Tibial artery (tissue), 4 donors: ENCODE measurements at regions not wholly inside any gene's neighbourhood (a gene's known extent, or its start where the extent isn't known, plus 50 kb on each side); places are given as distances from the start of the nearest gene placed in this dataset.

Experiments used
- DNase-seq, 2 donors: peaks; one replicate each; pipeline ENCODE4 v3.0.0-alpha.2; 2019
- H3K27ac ChIP-seq, 2 donors: fragments of 200-600 bp; sonication (generic) in 1 of 2; 1 replicate in 1 of 2; 2 replicates in 1 of 2; pipeline ENCODE4 v1.5.1; 2018 to 2019; ENCODE audit warnings: mild to moderate bottlenecking in 1 of 2
- H3K27me3 ChIP-seq, 2 donors: fragments of 200-600 bp; sonication (generic) in 1 of 2; one replicate each; pipeline versions ENCODE4 v1.5.1 to v1.6.0; 2016 to 2019
- H3K36me3 ChIP-seq, 3 donors: fragments of 200-600 bp; sonication (generic) in 2 of 3; one replicate each; pipeline ENCODE4 v1.5.1; 2016 to 2019; ENCODE audit warnings: mild to moderate bottlenecking in 2 of 3
- H3K4me1 ChIP-seq, 4 donors: fragments of 200-600 bp; sonication (generic) in 2 of 4; 1 replicate in 3 of 4; 2 replicates in 1 of 4; pipeline ENCODE4 v1.5.1; 2016 to 2019
- H3K4me3 ChIP-seq, 2 donors: fragments of 200-600 bp; sonication (generic) in 1 of 2; 1 replicate in 1 of 2; 2 replicates in 1 of 2; pipeline ENCODE4 v1.5.1; 2018 to 2019; ENCODE audit warnings: mild to moderate bottlenecking in 2 of 2
- H3K9me3 ChIP-seq, 3 donors: fragments of 200-600 bp; sonication (generic) in 1 of 3; one replicate each; pipeline ENCODE4 v1.5.1; 2016 to 2019
- intact Hi-C: fragments of 100-400 bp; cut with DNase I; formaldehyde crosslinking; loops from one replicate; pipeline ENCODE4 v1.15.0; 2023; ENCODE audit warnings: low total_unique reads
- TF ChIP-seq, protein P1 (sequence below), 2 experiments: fragments of 200-600 bp in 1 of 2; fragments of 450-650 bp in 1 of 2; IDR thresholded peaks; one replicate each; pipeline ENCODE4 v1.5.1; 2017 to 2019; ENCODE audit warnings: antibody characterized with exemption in 2 of 2, mild to moderate bottlenecking in 1 of 2, moderate library complexity in 1 of 2

DNA sequence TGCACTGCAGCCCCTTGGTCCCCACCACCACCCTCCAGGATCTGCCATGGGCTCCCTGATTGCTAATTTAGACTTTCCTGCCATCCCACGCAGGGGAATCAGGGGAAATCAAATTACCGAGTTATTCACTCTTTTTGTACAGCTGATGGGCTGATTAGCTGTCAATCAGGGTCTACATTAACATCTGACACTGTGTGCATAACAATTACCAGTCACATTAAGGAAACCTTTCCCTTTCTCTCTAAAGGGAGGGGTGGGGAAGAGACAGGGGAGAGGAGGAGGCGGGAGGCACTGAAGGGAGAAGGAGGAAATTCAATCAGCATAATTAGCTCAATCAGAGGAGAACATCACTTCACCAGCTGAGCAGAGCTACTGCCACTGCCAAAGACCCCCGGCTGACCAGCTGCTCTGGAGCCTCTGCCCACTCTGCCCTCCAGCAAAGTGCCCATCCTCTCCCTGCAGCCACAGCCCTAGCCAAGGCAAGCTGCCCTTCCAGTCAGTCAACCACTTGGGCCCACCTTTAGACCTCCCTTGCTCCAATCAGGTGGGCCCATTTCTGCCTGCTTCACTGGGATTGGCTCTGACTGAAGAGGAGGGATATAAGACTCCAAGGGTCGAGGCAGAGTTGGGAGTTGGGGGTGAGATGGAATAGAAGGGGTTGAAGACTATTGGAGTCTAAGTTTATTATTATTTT is 199.3 kb upstream of the ZC3H12A start:
- peaks cover 0 to 36% of the 10 kb centered on the region in 2 donors for H3K27me3 ChIP-seq
- intact Hi-C loops, result no loop called here
- peak in 1 of 2 donors; percentile 32 for DNase-seq

DNA sequence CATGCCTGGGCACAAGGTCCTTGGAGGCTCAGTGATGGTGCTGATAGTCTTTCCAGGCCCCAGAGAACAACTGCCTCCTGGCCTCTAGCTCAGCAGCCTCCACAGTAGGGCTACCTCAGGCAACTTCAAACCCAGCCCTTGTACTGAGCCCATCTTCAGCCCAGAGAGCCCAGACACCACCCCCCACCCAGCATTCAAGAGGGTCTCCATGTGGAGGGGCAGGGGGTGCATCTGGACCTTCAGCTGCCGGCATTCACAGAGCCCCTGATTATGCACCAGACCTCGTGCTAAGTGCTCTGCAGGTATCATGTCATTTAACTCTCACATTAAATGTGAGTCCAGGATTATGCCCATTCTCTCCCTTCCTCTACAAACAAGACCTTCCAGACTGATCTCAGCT is 197.0 kb upstream of the ZC3H12A start:
- TF ChIP-seq, protein P1, sequence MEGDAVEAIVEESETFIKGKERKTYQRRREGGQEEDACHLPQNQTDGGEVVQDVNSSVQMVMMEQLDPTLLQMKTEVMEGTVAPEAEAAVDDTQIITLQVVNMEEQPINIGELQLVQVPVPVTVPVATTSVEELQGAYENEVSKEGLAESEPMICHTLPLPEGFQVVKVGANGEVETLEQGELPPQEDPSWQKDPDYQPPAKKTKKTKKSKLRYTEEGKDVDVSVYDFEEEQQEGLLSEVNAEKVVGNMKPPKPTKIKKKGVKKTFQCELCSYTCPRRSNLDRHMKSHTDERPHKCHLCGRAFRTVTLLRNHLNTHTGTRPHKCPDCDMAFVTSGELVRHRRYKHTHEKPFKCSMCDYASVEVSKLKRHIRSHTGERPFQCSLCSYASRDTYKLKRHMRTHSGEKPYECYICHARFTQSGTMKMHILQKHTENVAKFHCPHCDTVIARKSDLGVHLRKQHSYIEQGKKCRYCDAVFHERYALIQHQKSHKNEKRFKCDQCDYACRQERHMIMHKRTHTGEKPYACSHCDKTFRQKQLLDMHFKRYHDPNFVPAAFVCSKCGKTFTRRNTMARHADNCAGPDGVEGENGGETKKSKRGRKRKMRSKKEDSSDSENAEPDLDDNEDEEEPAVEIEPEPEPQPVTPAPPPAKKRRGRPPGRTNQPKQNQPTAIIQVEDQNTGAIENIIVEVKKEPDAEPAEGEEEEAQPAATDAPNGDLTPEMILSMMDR (IDR thresholded peaks at IDR 0.05), result no peak
- peaks cover 0 to 9% (median 4%) of the 10 kb centered on the region in 3 donors for H3K9me3 ChIP-seq
- no peak overlapping the region for H3K4me3 ChIP-seq
- H3K27me3 ChIP-seq, result peaks cover 0 to 17% of the 10 kb centered on the region in 2 donors
- DNase-seq, result peak in 1 of 2 donors; percentile 23
- no peaks in the 10 kb centered on the region for H3K4me1 ChIP-seq
- H3K36me3 ChIP-seq, result no peaks in the 10 kb centered on the region
- intact Hi-C loops, result no loop called here
- no peak overlapping the region for H3K27ac ChIP-seq

More for the DNA sequence above, 199.3 kb upstream of the ZC3H12A start:
- Histone ChIP-seq H3K27ac (no peak overlapping the region), H3K4me3 (no peak overlapping the region), H3K9me3 (peaks cover 0 to 6% (median 0%) of the 10 kb centered on the region in 3 donors), H3K4me1 (no peaks in the 10 kb centered on the region), H3K36me3 (no peaks in the 10 kb centered on the region)
- TF ChIP-seq, protein P1 (IDR thresholded peaks at IDR 0.05), result no peak

DNA sequence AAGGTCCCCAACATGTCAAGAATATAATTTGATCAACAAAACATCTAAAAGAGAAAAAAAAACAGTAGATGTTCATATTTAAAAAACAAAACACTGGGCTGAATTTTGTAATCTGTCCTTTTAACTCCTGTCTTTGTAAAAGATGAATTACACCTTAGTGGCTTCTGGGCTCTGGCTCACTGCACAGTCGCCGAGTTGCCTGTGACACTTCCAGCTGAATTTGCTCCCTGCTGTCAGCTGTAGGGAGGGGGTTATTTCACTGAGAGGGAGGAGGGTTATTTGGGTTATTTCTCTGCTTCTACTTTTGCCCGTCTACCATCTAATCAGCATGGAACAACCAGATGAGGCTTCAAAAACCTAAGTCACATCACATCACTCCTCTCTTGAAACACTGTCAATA is 193.0 kb upstream of the ZC3H12A start:
- no peak overlapping the region for H3K27ac ChIP-seq
- intact Hi-C loops, result no loop called here
- no peaks in the 10 kb centered on the region for H3K27me3 ChIP-seq
- peaks cover 0 to 9% (median 4%) of the 10 kb centered on the region in 3 donors for H3K9me3 ChIP-seq
- TF ChIP-seq, protein P1 (IDR thresholded peaks at IDR 0.05), result no peak
- DNase-seq, result no peak
- no peak overlapping the region for H3K4me3 ChIP-seq
- no peaks in the 10 kb centered on the region for H3K4me1 ChIP-seq
- no peaks in the 10 kb centered on the region for H3K36me3 ChIP-seq

DNA sequence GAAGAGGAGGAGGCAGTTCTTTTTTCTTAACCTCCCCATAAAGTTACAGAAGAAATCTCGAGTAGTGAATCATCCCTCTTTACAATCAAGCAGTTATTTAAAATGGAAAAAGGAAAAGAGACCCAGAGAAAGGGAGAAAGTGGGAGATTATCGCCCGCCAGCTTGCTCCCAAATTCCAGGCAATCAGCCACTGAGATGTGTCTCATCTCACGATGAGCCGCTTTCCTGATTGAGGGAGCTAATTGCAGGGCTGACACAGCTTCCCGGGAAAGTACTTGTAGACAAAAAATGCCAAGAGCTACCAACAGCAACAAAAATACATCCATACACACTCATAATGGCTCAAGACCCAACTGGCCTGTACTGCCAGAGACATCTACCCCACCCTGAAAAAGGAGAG is 191.6 kb upstream of the ZC3H12A start:
- TF ChIP-seq, protein P1 (IDR thresholded peaks at IDR 0.05), result no peak
- Histone ChIP-seq H3K27ac (no peak overlapping the region), H3K4me3 (no peak overlapping the region), H3K27me3 (no peaks in the 10 kb centered on the region), H3K4me1 (no peaks in the 10 kb centered on the region), H3K9me3 (peaks cover 0 to 9% (median 4%) of the 10 kb centered on the region in 3 donors), H3K36me3 (no peaks in the 10 kb centered on the region)
- no peak for DNase-seq
- intact Hi-C loops, result no loop called here

DNA sequence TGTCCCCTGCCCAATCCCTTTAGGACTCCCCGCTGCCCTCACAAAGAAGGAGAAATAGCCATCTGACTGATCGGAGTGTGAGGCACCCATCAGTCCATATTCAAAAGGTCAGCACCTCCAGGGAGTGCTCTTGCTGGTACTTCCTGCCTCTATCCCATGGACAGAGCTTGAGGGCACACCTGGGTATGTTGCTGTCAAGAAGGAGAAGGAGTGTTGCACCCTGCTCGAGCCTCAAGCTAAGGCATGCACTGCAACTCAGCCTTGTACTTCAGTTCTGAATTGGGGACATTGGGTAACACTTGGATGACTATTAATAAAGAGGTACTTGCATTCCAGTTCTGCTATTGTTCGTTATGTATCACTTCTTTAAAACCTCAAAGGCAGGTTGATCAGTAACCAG is 190.3 kb upstream of the ZC3H12A start:
- Histone ChIP-seq H3K36me3 (no peaks in the 10 kb centered on the region), H3K4me3 (no peak overlapping the region), H3K9me3 (peaks cover 0 to 9% (median 4%) of the 10 kb centered on the region in 3 donors), H3K27ac (no peak overlapping the region), H3K27me3 (no peaks in the 10 kb centered on the region), H3K4me1 (no peaks in the 10 kb centered on the region)
- no peak for DNase-seq
- intact Hi-C loops, result no loop called here
- TF ChIP-seq, protein P1 (IDR thresholded peaks at IDR 0.05), result no peak
